SK-N-SH treated with all-trans-retinoic acid at 6 μM for 48 hours (cell line): ENCODE measurements at regions not wholly inside any gene's neighbourhood (a gene's known extent, or its start where the extent isn't known, plus 50 kb on each side); places are given as distances from the start of the nearest gene placed in this dataset.
A peak's percentile ranks its signal among the peaks of the same experiment; 100 is the strongest.

Source experiments
- ATAC-seq: fragments of 200-7000 bp; cut with Tn5 transposase; 3 replicates; pipeline ENCODE4 v1.9.1; 2020; ENCODE audit warnings: mild to moderate bottlenecking, moderate library complexity
- ARNTL ChIP-seq: fragments of 450-650 bp; formaldehyde crosslinking; IDR thresholded peaks from 2 replicates; pipeline ENCODE4 v1.5.0; 2020; ENCODE audit warnings: low read depth, mild to moderate bottlenecking, moderate library complexity, borderline replicate concordance
- BACH2 ChIP-seq: fragments of 250-450 bp; sonication (Bioruptor Pico); IDR thresholded peaks from 2 replicates; pipeline ENCODE4 v1.9.0; 2021; ENCODE audit warnings: mild to moderate bottlenecking, borderline replicate concordance
- CSDC2 ChIP-seq: fragments of 250-450 bp; sonication (Bioruptor Pico); IDR thresholded peaks from 2 replicates; pipeline ENCODE4 v1.5.0; 2020; ENCODE audit warnings: mild to moderate bottlenecking, moderate library complexity
- GLIS3 ChIP-seq: fragments of 250-450 bp; sonication (Bioruptor Pico); IDR thresholded peaks from 2 replicates; pipeline ENCODE4 v1.5.0; 2020; ENCODE audit warnings: mild to moderate bottlenecking, moderate library complexity
- ISL1 ChIP-seq: fragments of 250-450 bp; sonication (Bioruptor Pico); IDR thresholded peaks from 2 replicates; pipeline ENCODE4 v2.1.2; 2022; ENCODE audit warnings: mild to moderate bottlenecking, moderate library complexity
- OSR1 ChIP-seq: fragments of 250-450 bp; sonication (Bioruptor Pico); IDR thresholded peaks from 2 replicates; pipeline ENCODE4 v1.8.0; 2022; ENCODE audit warnings: moderate library complexity, mild to moderate bottlenecking, inconsistent platforms
- PPARA ChIP-seq: fragments of 250-450 bp; sonication (Bioruptor Pico); IDR thresholded peaks from 2 replicates; pipeline ENCODE4 v1.5.0; 2020; ENCODE audit warnings: mild to moderate bottlenecking, borderline replicate concordance
- SNAI2 ChIP-seq: fragments of 250-450 bp; sonication (Bioruptor Pico); IDR thresholded peaks from 2 replicates; pipeline ENCODE4 v1.5.0; 2020; ENCODE audit warnings: mild to moderate bottlenecking, moderate library complexity
- TCF4 ChIP-seq: fragments of 250-450 bp; sonication (Bioruptor Pico); IDR thresholded peaks from 2 replicates; pipeline ENCODE4 v1.8.0; 2021; ENCODE audit warnings: mild to moderate bottlenecking, moderate library complexity, borderline replicate concordance
- TOX ChIP-seq: fragments of 250-450 bp; sonication (Bioruptor Pico); IDR thresholded peaks from 2 replicates; pipeline ENCODE4 v1.8.0; 2021; ENCODE audit warnings: mild to moderate bottlenecking, moderate library complexity, borderline replicate concordance
- ZC3H10 ChIP-seq: fragments of 250-450 bp; sonication (Bioruptor Pico); IDR thresholded peaks from 2 replicates; pipeline ENCODE4 v1.5.1; 2021; ENCODE audit warnings: mild to moderate bottlenecking, moderate library complexity
- ZFP3 ChIP-seq: fragments of 250-450 bp; sonication (Bioruptor Pico); IDR thresholded peaks from 2 replicates; pipeline ENCODE4 v1.5.0; 2020; ENCODE audit warnings: mild to moderate bottlenecking, moderate library complexity
- ZFP30 ChIP-seq: fragments of 450-650 bp; formaldehyde crosslinking; IDR thresholded peaks from 2 replicates; pipeline ENCODE4 v1.5.0; 2022; ENCODE audit warnings: mild to moderate bottlenecking, moderate library complexity
- ZNF565 ChIP-seq: fragments of 450-650 bp; formaldehyde crosslinking; conservative IDR thresholded peaks from 2 replicates; pipeline ENCODE4 v1.5.0; 2020; ENCODE audit warnings: low read depth, mild to moderate bottlenecking, moderate library complexity
- ZNF8 ChIP-seq: fragments of 450-650 bp; formaldehyde crosslinking; IDR thresholded peaks from 2 replicates; pipeline ENCODE4 v1.5.0; 2020; ENCODE audit warnings: mild to moderate bottlenecking, moderate library complexity
- TF ChIP-seq, protein P1 (sequence below): fragments of 250-450 bp; sonication (Bioruptor Pico); IDR thresholded peaks from 2 replicates; pipeline ENCODE4 v1.5.1; 2020; ENCODE audit warnings: low read depth, mild to moderate bottlenecking, moderate library complexity
- TF ChIP-seq, protein P2 (sequence below): fragments of 250-450 bp; sonication (Bioruptor Pico); IDR thresholded peaks from 2 replicates; pipeline ENCODE4 v1.8.0; 2020; ENCODE audit warnings: mild to moderate bottlenecking, moderate library complexity, borderline replicate concordance
- TF ChIP-seq, protein P3 (sequence below): fragments of 250-450 bp; sonication (Bioruptor Pico); IDR thresholded peaks from 2 replicates; pipeline ENCODE4 v1.5.0; 2020; ENCODE audit warnings: mild to moderate bottlenecking, moderate library complexity
- TF ChIP-seq, protein P4 (sequence below): fragments of 250-450 bp; sonication (Bioruptor Pico); IDR thresholded peaks from 2 replicates; pipeline ENCODE4 v1.8.0; 2021; ENCODE audit warnings: low read depth, mild to moderate bottlenecking, moderate library complexity, borderline replicate concordance
- TF ChIP-seq, protein P5 (sequence below): fragments of 250-450 bp; sonication (Bioruptor Pico); IDR thresholded peaks from 2 replicates; pipeline ENCODE4 v1.5.1; 2021; ENCODE audit warnings: mild to moderate bottlenecking, moderate library complexity

DNA sequence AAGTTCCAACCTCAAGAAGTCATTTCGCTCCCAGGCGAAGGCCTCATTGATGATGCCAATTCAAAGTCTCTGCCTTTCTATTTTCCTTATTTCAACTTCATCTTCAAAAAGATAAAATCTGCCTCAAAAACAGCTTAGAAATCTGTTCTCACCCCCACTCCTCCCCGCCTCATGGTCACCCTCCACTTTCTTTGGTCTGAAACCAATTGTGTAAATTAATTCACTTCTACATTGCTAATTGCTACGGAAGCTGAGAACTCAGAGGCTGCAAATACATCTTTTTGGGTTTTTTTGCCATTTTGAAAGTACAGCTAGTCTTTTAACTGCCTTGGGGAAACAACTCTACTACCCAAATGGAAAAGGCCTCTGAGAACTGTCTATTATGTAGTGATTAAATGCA lies 350.0 kb upstream of the SLC24A2 start:
- ATAC-seq, result no peak
- no peak for TF ChIP-seq TCF4
- TF ChIP-seq BACH2 (CRISPR knock-in tag), result no peak
- no peak for TF ChIP-seq ZC3H10
- TF ChIP-seq OSR1 (CRISPR knock-in tag), result no peak
- no peak for TF ChIP-seq GLIS3 (CRISPR knock-in tag)
- TF ChIP-seq, protein P1, sequence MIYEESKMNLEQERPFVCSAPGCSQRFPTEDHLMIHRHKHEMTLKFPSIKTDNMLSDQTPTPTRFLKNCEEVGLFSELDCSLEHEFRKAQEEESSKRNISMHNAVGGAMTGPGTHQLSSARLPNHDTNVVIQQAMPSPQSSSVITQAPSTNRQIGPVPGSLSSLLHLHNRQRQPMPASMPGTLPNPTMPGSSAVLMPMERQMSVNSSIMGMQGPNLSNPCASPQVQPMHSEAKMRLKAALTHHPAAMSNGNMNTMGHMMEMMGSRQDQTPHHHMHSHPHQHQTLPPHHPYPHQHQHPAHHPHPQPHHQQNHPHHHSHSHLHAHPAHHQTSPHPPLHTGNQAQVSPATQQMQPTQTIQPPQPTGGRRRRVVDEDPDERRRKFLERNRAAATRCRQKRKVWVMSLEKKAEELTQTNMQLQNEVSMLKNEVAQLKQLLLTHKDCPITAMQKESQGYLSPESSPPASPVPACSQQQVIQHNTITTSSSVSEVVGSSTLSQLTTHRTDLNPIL (CRISPR knock-in tag), result no peak
- TF ChIP-seq TOX, result no peak
- TF ChIP-seq ARNTL (CRISPR knock-in tag), result no peak
- TF ChIP-seq CSDC2, result no peak
- TF ChIP-seq, protein P2, sequence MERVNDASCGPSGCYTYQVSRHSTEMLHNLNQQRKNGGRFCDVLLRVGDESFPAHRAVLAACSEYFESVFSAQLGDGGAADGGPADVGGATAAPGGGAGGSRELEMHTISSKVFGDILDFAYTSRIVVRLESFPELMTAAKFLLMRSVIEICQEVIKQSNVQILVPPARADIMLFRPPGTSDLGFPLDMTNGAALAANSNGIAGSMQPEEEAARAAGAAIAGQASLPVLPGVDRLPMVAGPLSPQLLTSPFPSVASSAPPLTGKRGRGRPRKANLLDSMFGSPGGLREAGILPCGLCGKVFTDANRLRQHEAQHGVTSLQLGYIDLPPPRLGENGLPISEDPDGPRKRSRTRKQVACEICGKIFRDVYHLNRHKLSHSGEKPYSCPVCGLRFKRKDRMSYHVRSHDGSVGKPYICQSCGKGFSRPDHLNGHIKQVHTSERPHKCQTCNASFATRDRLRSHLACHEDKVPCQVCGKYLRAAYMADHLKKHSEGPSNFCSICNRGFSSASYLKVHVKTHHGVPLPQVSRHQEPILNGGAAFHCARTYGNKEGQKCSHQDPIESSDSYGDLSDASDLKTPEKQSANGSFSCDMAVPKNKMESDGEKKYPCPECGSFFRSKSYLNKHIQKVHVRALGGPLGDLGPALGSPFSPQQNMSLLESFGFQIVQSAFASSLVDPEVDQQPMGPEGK (CRISPR knock-in tag), result no peak
- no peak for TF ChIP-seq ZNF565 (CRISPR knock-in tag)

DNA sequence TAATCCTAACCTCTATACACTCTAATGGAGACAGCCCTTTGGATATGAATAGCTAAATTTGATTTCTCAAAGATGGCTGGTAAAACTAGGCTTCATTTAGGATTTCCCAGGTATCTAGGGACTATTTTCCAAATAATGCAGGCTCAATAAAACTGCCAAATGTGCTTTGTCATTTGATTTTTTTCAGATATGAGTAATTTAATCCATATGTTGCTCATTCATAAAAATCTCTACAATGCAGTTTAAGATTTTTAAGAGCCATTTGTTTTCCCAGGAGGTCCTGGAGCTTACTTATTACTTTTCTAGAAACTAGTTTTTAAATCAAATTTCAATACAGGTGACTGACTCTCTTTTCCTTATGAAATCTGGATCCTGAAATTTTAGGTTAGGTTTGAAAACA lies 349.3 kb upstream of the SLC24A2 start:
- no peak for TF ChIP-seq PPARA (CRISPR knock-in tag)
- no peak for TF ChIP-seq OSR1 (CRISPR knock-in tag)
- no peak for TF ChIP-seq ZFP30 (CRISPR knock-in tag)
- TF ChIP-seq, protein P3, sequence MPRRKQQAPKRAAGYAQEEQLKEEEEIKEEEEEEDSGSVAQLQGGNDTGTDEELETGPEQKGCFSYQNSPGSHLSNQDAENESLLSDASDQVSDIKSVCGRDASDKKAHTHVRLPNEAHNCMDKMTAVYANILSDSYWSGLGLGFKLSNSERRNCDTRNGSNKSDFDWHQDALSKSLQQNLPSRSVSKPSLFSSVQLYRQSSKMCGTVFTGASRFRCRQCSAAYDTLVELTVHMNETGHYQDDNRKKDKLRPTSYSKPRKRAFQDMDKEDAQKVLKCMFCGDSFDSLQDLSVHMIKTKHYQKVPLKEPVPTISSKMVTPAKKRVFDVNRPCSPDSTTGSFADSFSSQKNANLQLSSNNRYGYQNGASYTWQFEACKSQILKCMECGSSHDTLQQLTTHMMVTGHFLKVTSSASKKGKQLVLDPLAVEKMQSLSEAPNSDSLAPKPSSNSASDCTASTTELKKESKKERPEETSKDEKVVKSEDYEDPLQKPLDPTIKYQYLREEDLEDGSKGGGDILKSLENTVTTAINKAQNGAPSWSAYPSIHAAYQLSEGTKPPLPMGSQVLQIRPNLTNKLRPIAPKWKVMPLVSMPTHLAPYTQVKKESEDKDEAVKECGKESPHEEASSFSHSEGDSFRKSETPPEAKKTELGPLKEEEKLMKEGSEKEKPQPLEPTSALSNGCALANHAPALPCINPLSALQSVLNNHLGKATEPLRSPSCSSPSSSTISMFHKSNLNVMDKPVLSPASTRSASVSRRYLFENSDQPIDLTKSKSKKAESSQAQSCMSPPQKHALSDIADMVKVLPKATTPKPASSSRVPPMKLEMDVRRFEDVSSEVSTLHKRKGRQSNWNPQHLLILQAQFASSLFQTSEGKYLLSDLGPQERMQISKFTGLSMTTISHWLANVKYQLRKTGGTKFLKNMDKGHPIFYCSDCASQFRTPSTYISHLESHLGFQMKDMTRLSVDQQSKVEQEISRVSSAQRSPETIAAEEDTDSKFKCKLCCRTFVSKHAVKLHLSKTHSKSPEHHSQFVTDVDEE (CRISPR knock-in tag), result no peak
- no peak for TF ChIP-seq CSDC2
- TF ChIP-seq, all 23 proteins: peak for 0
- no peak for ATAC-seq

DNA sequence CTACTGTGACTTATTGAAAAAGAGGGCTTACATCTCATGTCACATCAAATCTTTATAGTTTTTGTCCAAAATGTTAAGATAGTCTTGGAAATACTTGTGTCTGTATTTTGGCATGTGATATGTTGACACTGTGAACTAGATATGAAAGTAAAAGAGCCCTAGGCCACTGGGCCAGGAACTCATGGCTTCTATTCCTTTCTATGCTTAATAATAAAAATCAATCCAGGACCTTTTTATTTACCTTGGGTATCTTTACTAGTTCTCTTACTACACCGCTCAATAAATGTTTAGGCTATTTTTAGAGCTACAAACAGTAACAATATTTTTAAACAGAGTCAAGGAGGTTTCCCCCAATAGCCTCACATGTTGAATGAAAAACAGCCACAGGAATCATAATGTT lies 348.6 kb upstream of the SLC24A2 start:
- TF ChIP-seq, protein P2 (CRISPR knock-in tag), result no peak
- no peak for TF ChIP-seq TCF4
- no peak for TF ChIP-seq ZC3H10
- ATAC-seq, result no peak

DNA sequence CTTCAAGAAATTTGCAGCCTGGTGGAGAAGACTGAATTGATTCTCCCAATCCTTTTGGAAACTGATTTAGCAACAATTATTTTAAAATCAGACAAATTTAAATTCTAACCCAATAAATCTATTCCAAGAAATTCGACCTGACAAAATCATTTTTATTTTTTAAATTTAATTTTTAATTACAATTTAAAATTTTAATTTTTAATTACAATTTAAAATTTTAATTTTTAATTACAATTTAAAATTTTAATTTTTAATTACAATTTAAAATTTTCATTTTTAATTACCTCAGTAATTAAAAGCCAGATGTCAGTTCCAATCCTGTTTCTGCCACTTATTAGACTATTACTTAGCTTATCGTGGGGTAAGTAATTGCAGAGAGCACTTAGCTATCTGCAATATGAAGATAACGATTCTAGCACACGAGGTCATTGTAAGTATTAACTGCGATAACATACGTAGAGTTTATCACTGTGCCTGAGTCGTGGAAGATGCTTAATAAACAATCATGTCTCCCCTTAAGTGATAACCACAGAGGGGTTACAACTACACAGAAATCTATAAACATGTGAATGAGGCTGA lies 346.4 kb upstream of the SLC24A2 start:
- ATAC-seq, result no peak
- TF ChIP-seq ISL1 (CRISPR knock-in tag) (no peak), TCF4 (peak; percentile 82; the same call in 1 of the 2 replicates)

DNA sequence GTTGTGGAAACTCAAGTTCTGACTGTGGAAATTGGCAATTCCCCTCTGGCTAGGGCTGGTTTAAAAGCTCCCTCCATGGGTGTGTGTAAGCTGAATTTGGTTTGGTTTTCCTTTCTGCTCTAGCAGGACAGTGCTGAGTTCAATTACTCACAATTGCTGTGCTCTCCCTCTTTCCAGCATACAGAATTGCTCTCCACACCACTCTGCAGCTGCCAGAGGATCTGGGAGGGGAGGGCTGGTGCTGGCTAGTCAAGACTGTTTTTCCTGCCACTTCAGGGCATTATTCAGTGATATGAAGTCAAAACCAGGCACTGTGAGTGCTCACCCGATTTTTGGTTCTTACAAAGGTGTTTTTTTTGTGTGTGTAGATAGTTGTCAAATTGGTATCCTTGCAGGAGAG lies 336.9 kb upstream of the SLC24A2 start:
- no peak for ATAC-seq
- TF ChIP-seq SNAI2, result no peak
- TF ChIP-seq ZNF8 (CRISPR knock-in tag), result no peak
- TF ChIP-seq GLIS3 (CRISPR knock-in tag), result no peak
- TF ChIP-seq OSR1 (CRISPR knock-in tag), result no peak
- TF ChIP-seq CSDC2, result no peak
- TF ChIP-seq, protein P4, sequence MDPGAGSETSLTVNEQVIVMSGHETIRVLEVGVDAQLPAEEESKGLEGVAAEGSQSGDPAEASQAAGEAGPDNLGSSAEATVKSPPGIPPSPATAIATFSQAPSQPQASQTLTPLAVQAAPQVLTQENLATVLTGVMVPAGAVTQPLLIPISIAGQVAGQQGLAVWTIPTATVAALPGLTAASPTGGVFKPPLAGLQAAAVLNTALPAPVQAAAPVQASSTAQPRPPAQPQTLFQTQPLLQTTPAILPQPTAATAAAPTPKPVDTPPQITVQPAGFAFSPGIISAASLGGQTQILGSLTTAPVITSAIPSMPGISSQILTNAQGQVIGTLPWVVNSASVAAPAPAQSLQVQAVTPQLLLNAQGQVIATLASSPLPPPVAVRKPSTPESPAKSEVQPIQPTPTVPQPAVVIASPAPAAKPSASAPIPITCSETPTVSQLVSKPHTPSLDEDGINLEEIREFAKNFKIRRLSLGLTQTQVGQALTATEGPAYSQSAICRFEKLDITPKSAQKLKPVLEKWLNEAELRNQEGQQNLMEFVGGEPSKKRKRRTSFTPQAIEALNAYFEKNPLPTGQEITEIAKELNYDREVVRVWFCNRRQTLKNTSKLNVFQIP, result no peak
- TF ChIP-seq, protein P5, sequence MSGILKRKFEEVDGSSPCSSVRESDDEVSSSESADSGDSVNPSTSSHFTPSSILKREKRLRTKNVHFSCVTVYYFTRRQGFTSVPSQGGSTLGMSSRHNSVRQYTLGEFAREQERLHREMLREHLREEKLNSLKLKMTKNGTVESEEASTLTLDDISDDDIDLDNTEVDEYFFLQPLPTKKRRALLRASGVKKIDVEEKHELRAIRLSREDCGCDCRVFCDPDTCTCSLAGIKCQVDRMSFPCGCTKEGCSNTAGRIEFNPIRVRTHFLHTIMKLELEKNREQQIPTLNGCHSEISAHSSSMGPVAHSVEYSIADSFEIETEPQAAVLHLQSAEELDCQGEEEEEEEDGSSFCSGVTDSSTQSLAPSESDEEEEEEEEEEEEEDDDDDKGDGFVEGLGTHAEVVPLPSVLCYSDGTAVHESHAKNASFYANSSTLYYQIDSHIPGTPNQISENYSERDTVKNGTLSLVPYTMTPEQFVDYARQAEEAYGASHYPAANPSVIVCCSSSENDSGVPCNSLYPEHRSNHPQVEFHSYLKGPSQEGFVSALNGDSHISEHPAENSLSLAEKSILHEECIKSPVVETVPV (CRISPR knock-in tag), result no peak
- TF ChIP-seq PPARA (CRISPR knock-in tag), result no peak
- TF ChIP-seq ZFP3 (CRISPR knock-in tag), result no peak
